Glutamatergic neuron (in vitro differentiated cells): ENCODE measurements at regions not wholly inside any gene's neighbourhood (a gene's known extent, or its start where the extent isn't known, plus 50 kb on each side); places are given as distances from the start of the nearest gene placed in this dataset.
"Not testable (repeated sequence)": the region's sequence is repeated elsewhere in the genome, so short reads cannot be mapped to it uniquely, and the experiment has no call there.

ENCODE experiments used
- DNase-seq: peaks from one replicate; pipeline ENCODE4 v3.0.0; 2022
- H3K27ac Mint-ChIP-seq: one replicate; pipeline ENCODE4 v1.8.0; 2020; ENCODE audit warnings: mild to moderate bottlenecking, mixed read lengths, inconsistent platforms; ENCODE audit not compliant: unreplicated experiment
- H3K27me3 Mint-ChIP-seq: one replicate; pipeline ENCODE4 v1.8.0; 2020; ENCODE audit warnings: mild to moderate bottlenecking, moderate library complexity, mixed read lengths, inconsistent platforms; ENCODE audit not compliant: unreplicated experiment
- H3K36me3 Mint-ChIP-seq: one replicate; pipeline ENCODE4 v1.8.0; 2020; ENCODE audit warnings: mild to moderate bottlenecking, mixed read lengths, inconsistent platforms; ENCODE audit not compliant: unreplicated experiment
- H3K4me1 Mint-ChIP-seq: one replicate; pipeline ENCODE4 v1.8.0; 2020; ENCODE audit warnings: mild to moderate bottlenecking, low read depth, mixed read lengths, inconsistent platforms; ENCODE audit not compliant: unreplicated experiment
- H3K4me3 Mint-ChIP-seq: one replicate; pipeline ENCODE4 v1.8.0; 2020; ENCODE audit warnings: mild to moderate bottlenecking, mixed read lengths, inconsistent platforms; ENCODE audit not compliant: unreplicated experiment
- H3K9me3 Mint-ChIP-seq: one replicate; pipeline ENCODE4 v1.8.0; 2020; ENCODE audit warnings: mild to moderate bottlenecking, moderate library complexity, mixed read lengths, inconsistent platforms; ENCODE audit not compliant: unreplicated experiment

DNA sequence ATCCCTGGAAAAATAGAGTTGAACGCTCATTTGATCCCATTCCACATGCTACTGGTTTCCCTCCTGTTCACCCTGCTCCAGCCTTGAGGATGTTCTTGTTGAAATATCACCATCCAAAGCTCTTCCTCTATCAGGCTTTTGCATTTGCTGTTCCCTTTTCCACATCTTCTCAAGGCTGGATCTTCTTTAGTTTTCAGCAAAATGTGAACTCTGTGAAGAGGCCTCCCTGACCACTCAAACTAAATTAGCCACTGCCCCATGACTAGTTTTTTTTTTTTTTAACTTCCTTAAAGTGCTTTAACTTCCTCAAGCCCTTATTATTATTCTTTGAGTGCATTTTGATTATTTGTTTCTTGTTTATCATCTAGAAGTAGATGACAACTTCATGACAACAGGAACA lies 119.3 kb upstream of the ZNF658 start:
- not testable (repeated sequence) for H3K27ac Mint-ChIP-seq, H3K36me3 Mint-ChIP-seq, H3K9me3 Mint-ChIP-seq, H3K4me3 Mint-ChIP-seq, H3K27me3 Mint-ChIP-seq, DNase-seq, H3K4me1 Mint-ChIP-seq

DNA sequence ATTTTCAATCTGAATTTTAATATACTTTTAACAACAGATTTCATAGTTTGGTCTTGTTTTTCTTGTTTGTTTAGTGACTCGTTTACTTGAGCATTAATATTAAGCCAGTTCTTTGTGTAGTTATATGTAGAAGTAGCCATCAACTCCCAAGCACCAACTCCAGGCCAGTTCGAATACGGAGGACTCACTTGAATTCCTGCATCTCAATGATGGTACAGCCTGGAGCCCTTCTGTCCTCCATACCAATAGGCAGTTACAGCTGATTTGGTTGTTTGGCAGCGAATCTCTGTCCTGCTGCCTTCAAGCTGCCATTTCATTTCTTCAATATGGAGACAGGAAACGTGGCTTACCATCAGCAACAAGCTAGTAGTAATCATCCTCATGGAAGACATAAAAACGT lies 118.5 kb upstream of the ZNF658 start:
- H3K27me3 Mint-ChIP-seq, H3K36me3 Mint-ChIP-seq, DNase-seq, H3K27ac Mint-ChIP-seq, H3K4me1 Mint-ChIP-seq, H3K4me3 Mint-ChIP-seq, H3K9me3 Mint-ChIP-seq: not testable (repeated sequence)

DNA sequence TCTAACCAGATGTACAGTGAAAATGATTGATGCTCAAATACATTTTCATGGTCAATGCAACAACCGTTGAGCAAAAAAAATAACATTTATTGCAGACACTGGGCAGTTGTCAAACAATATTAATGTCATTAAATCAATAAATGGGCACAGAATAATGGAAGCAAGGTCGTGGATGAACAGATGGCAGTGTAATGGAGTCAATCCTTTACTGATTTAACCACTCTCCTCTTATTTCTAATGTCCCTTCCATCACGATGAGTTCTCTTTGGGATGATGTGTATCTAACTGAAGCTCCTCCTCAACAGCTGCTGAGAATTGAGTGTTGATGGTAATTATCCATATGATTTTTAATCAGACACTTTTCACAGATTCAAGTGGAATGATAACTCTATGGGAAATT lies 114.9 kb upstream of the ZNF658 start:
- not testable (repeated sequence) for H3K36me3 Mint-ChIP-seq, DNase-seq, H3K4me3 Mint-ChIP-seq, H3K27ac Mint-ChIP-seq, H3K27me3 Mint-ChIP-seq, H3K9me3 Mint-ChIP-seq, H3K4me1 Mint-ChIP-seq

DNA sequence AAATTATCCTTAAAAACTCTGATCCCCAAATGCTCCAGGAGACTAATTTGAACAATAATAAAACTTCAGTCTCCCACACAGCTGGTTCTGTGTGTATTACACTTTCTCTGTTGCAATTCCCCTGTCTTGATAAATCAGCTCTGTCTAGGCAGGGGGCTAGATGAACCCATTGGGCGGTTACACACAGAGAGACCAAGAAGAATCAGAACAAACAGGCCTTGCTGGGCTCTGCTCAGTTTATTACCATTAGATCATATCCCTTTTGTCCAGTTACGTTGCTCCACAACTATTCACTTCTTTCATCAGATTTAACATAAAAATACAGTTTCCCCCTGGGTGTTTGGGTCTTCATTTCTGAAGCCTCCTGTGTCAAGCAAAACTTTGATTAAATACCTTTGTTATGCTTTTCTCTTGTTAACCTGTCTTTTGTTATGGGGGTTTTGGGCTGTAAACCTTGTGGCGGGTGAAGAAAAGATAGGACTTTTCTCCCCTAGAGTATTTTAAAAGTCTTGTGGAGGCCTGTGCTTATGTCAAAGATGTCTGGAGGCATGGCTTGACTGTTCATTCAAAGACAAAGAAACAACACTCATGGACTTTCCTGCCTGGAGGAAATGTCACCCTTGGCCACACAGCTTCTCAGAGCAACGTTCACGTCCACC lies 109.3 kb upstream of the ZNF658 start:
- not testable (repeated sequence) for H3K4me1 Mint-ChIP-seq, H3K9me3 Mint-ChIP-seq, H3K27me3 Mint-ChIP-seq, H3K36me3 Mint-ChIP-seq, H3K4me3 Mint-ChIP-seq, DNase-seq, H3K27ac Mint-ChIP-seq

DNA sequence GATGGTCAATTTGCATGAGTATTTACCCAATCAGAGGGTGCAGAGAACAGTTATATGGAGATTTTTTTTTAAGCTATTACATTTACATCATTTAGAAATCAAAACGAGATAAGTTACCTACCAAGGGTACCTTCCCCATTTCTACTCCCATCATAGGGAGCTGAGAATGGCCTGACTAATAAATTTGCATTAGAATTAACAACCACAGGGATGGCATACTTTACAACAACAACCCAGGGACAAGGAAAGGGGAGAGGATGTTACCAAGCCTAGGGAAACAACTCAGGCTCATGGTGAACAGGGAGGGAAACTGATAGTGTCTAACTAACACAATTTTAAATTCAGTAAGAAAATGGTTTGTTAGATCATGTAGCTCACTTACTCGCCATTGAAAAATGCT lies 105.8 kb upstream of the ZNF658 start:
- H3K36me3 Mint-ChIP-seq, H3K4me3 Mint-ChIP-seq, H3K4me1 Mint-ChIP-seq, DNase-seq, H3K27me3 Mint-ChIP-seq, H3K9me3 Mint-ChIP-seq, H3K27ac Mint-ChIP-seq: not testable (repeated sequence)

DNA sequence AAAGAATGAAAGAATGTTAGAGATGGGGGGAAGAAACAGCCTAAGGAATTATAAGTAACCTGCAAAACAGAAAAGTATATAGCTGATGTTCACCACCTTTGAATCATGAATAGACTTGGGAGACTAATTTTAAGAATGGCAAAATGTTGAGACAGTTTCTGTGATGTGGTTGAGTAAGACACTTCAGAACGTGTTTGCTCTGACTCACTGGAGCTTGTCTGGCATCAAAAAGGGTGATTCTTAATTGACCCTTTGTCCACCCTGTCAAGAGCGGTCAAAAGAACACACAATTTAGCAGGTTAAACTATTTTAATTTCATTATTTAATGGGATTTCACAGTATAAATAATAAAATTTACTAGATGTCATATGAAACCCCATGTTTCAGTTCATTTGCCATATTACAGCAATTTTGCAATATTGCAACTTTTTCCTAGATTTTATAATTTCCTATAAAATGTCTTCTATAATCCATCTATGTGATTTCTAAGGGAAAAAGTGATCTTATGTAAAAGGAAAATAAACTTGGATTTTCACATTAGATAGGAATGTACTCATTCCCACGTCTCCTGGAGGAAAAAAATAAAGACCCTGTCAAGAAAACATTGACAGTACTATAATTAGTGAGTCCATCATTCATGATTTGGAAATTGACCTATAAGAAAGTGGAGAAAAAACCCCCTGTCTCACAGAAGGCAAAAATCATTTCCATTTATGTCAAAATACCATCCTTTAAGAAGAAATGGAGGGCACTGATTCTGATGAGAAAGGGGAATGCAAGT lies 104.6 kb upstream of the ZNF658 start:
- not testable (repeated sequence) for H3K4me3 Mint-ChIP-seq, H3K36me3 Mint-ChIP-seq, H3K27me3 Mint-ChIP-seq, H3K9me3 Mint-ChIP-seq, H3K27ac Mint-ChIP-seq, DNase-seq, H3K4me1 Mint-ChIP-seq

DNA sequence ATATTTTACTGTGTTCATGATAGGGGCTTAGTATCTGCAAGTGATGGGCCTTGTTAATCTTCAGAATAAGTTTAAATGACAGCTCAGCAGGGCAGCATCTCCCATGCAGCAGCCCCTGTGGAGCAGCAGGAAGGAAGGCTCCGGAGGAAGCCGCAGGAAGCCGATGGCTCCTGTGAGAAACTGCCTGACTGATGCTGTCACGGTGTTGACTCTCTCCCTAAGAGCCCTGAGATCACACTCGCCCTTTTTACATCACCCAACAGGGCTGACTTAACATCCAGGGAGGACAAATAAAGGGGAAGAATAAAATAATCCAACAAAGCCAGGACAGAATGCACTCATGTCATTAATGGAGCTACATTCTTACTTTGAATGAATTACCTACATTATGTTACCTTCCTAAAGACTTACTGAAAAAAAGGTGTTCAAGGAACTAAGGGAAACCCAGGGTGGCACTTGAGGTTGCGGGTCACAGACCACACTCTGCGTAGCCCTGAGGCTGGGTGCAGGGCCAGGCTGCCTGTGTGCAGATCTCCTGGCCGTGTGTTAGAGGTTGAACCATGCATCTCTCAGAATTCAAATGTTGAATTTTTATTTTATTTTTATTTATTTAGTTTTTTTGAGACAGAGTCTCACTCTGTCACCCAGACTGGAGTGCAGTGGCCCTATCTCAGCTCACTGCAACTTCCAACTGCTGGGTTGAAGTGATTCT lies 102.5 kb upstream of the ZNF658 start:
- H3K9me3 Mint-ChIP-seq, H3K27me3 Mint-ChIP-seq, H3K36me3 Mint-ChIP-seq, H3K4me3 Mint-ChIP-seq, DNase-seq, H3K4me1 Mint-ChIP-seq: not testable (repeated sequence)
- peak overlapping the region; percentile 3 for H3K27ac Mint-ChIP-seq

DNA sequence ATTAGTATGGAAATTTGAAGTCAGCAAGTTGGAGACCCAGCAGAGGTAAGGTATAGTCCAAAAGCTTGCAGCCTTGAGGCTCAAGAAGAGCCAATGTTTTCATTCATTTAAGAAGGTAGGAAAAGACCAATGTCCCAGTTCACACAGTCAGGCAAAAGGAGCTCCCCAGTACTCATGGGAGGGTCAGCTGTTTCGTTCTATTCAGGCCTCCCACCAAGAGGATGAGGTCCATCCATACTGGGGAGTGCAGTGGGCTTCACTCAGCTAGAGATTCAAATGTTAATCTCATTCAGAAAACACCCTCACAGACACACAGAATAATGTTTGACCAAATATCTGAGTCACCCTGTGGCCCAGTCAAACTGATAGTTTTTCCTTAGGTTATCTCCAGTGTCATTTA lies 96.9 kb upstream of the ZNF658 start:
- H3K36me3 Mint-ChIP-seq, H3K4me3 Mint-ChIP-seq, H3K4me1 Mint-ChIP-seq, H3K27me3 Mint-ChIP-seq, H3K9me3 Mint-ChIP-seq, H3K27ac Mint-ChIP-seq, DNase-seq: not testable (repeated sequence)

DNA sequence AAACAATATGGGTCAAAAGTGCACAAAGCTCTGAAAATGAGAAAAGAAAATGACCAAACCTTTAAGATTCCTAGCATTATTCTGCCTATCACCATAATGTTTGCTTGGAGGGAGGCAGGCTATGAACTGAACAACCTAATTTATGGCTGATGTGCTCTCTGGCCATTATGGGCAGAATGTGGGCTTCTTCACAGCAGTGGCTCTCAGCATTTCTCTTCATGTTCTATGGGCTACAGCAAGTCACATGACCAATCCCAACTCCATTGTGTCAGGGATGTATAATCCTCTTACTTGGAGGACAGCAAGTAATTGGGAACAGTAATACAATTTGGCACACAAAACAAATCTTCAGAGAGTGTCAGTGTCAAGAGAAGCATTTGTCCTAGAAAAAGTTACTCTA lies 90.3 kb upstream of the ZNF658 start:
- H3K36me3 Mint-ChIP-seq, H3K27ac Mint-ChIP-seq, H3K9me3 Mint-ChIP-seq, DNase-seq, H3K27me3 Mint-ChIP-seq, H3K4me1 Mint-ChIP-seq, H3K4me3 Mint-ChIP-seq: not testable (repeated sequence)

DNA sequence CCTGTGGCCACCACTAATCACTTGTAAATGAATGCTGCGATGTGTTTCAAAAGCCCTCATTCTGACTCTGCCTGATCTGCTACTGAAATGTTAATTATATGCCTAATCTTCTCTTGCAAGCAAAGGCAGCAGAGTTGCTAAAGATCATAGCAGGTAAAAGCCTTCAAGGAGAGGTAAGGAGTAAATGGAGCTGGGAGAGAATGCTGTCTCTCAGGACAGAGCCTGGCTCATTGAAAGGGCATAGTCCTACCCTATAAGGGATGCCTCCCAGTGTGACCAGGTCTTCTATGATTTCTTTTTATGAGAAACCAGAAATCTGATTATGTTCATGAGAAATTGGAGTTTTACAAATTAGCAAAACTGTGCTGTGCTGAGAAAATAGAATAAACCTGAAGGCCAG lies 88.2 kb upstream of the ZNF658 start:
- not testable (repeated sequence) for H3K4me1 Mint-ChIP-seq, H3K36me3 Mint-ChIP-seq, H3K27me3 Mint-ChIP-seq, DNase-seq, H3K4me3 Mint-ChIP-seq, H3K9me3 Mint-ChIP-seq
- H3K27ac Mint-ChIP-seq, result peak overlapping the region; percentile 89

DNA sequence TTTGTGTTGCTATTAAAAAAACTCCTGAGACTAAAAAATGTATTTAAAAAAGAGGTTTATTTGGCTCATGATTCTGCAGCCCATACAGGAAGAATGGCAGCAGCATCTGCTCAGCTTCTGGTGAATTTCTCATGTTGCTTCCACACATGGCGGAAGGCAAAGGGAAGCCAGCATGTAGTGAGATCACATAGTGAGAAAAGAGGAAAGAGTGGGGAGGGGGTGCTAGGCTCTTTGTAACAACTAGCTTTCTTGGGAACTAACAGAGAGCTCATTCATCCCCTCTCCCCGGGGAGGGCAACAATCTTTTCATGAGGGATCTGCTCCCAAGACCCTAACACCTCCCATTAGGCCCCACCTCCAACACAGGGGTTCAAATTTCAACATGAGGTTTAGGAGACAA lies 87.6 kb upstream of the ZNF658 start:
- peak overlapping the region; percentile 89 for H3K27ac Mint-ChIP-seq
- H3K4me3 Mint-ChIP-seq, H3K4me1 Mint-ChIP-seq, H3K36me3 Mint-ChIP-seq, H3K27me3 Mint-ChIP-seq, H3K9me3 Mint-ChIP-seq: not testable (repeated sequence)
- peak; percentile 26 for DNase-seq

DNA sequence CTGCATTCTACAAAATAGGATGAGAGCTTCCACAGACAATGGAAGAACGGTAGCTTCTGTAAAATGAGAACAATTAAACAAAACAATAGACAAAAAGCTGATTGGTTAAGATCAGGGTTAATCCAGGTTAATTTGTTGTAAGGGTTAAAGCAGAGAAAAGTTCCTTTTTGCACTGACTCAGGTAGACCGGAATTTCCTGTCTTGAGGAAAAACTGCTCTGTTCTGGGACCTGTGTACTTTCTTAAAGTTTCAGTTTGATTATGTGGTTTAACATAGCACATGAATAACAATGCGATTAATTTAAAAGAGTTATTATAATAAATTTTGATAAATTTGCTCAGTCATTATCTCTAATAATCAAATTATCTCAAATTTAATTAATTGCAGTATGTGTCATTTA lies 86.5 kb upstream of the ZNF658 start:
- not testable (repeated sequence) for H3K36me3 Mint-ChIP-seq, H3K9me3 Mint-ChIP-seq, DNase-seq, H3K4me3 Mint-ChIP-seq, H3K4me1 Mint-ChIP-seq, H3K27me3 Mint-ChIP-seq
- peak overlapping the region; percentile 59 for H3K27ac Mint-ChIP-seq
